TTC549 (cell line): ENCODE measurements at regions not wholly inside any gene's neighbourhood (a gene's known extent, or its start where the extent isn't known, plus 50 kb on each side); places are given as distances from the start of the nearest gene placed in this dataset.

Experiments used
- FAIRE-seq: peaks from 2 replicates; lab custom pipeline; 2012; peaks lifted over from hg19 to GRCh38; lab: Jason Lieb, UNC

GRCh38 chr2:47315475-47315874, 53.6 kb upstream of the EPCAM start:
- FAIRE-seq: no peak

DNA sequence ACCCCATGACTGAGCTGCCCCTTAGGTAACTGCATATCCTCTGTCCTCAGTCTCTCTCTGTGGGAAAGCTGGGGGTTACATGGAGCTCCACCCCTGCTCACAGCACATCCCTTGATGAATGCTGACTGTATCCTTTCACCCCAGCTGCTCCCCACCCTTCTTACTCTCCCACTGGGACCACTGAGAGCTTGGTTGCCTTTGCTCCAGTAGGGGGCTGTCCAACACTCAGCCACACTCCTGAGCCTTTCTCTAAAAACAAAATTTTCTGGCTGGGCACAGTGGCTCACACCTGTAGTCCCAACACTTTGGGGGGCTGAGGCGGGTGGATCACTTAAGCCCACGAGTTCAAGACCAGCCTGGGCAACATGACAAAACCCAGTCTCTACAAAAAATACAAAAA, 55.4 kb upstream of the EPCAM start:
- FAIRE-seq: no peak

GRCh38 chr2:47313141-47313691, 55.9 kb upstream of the EPCAM start:
- FAIRE-seq: no peak

GRCh38 chr2:47312491-47312850, 56.6 kb upstream of the EPCAM start:
- FAIRE-seq: no peak

DNA sequence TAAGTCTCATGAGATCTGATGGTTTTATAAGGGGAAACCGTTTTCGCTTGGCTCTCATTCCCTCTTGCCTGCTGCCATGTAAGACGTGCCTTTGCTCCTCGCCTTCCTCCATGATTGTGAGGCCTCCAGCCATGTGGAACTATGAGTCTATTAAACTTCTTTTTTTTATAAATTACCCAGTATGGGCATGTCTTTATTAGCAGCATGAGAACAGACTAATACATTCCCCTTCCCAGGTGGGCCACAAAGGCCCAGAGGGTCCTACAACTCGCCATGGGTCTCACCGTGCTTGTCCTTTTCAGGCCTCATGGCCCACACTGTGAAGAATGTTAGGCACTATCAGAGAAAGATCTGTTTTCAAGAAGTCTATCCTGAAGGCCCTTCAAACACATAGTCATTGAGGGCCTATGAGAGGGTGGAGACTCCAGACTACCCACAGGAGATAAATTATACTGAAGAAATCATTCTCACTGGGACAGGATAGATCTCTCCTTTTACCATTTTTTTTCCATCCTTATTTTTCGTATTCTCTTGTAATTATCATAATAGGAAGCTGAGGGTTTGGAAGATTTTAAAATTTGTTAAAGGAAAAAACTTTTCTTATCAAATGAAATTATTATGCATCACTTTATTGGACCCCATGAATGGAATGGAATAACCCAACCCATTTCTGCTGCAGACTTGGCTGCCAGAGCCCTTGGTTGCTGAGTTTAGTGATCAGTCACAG, 57.2 kb upstream of the EPCAM start:
- no peak for FAIRE-seq

DNA sequence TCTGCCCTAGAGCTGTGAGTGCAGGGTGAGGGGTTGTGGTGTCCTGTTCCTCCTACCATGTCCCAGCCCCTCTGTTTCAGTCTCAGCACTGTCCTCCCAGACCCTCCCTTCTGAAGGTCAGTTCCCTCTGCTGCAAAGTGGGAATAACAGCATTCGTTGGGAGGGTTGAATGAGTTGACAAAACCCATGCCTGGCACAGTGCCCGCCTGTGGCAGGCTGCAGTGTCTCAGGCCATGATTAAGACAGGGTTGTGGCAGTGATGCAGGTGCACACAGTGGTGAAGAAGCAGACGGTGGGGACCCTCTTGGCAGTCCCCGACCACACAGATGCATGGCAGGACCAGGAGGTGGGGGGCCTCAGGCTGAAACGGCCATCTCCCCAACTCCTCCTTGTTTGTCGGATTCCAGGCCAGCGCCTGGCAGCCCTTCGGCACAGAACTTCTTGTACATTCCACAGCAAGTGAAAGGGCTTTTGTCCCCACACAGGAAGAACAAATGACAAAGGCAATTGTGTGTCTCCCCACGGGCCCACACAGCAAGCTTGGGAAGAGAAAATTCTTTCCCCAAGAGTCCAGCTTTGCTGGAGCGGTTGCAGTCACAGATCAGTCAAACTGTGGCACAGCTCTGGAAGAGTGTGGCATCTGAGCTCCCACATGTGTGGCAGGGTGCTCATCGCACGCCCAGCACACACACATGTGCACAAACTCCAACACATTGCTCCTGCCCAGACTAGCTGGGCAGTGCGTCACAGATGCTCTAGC, 58.1 kb upstream of the EPCAM start:
- no peak for FAIRE-seq

GRCh38 chr2:47309952-47310800, 58.9 kb upstream of the EPCAM start:
- no peak for FAIRE-seq

DNA sequence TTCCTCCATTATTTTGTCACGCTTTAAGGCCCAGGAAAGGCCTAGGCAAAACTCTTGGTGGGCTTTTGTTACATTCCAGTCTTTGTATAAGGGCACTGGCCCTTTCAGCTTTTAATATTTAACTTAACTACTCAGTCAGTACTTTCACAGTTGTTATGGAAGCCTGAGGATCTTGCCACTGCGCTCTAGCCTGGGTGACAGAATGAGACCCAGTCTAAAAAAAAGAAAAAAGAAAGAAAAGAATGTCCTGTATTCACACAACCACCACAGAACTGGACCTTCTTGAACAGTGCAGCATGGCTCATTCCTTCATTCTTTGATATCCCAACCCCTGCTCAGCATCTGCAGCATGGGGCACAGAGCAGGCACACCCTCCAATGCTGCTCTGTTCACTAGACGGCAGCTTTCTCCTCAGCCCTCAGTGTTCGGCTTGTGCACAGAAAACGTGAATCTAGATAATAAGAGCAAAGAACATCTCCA, 59.6 kb upstream of the EPCAM start:
- FAIRE-seq: no peak

DNA sequence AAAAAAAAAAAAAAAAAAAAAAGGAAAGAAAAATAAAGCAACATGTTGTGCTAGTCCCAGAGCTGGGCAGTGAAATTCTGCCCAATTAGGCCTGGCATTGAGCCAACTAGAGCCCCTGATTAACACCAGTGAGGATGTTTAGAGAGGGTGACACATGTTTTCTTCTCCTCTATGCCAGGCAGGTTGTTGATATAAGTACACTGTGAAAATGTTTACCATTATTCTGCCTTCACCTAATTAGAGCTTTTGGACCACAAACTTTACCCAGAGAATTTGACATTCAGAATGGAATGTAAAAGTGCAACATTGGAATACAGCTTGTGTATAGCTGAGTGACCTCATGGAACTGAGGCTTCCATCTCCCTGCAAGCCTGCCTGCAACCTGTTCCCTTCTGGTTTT, 62.0 kb upstream of the EPCAM start:
- FAIRE-seq: no peak

DNA sequence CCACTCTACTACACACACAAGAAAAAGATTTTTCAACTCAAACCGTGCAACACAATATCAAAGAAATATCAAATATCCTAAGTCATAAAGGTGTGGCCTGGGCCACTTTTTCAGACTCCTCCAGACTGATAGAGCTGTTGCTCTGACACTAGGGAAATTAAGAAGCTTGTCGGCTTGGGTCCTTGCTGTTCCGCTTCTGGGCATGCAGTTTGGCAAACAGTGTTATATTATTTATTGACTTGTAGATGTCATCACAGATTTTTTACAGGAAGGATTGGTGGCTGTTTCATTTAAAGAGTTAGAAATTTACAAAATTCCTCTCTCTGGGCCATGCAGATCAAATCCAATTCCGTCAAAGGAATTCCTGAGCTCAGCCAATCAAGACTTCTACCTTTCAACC, 64.5 kb upstream of the EPCAM start:
- FAIRE-seq: no peak

- no peak for FAIRE-seq
Measured at GRCh38 chr2:47303341-47304148, 65.6 kb upstream of the EPCAM start.

- FAIRE-seq: no peak
Measured at GRCh38 chr2:47302308-47302707, 66.8 kb upstream of the EPCAM start.

- no peak for FAIRE-seq
Measured at GRCh38 chr2:47301731-47302130, 67.4 kb upstream of the EPCAM start.

- no peak for FAIRE-seq
Measured at GRCh38 chr2:47301277-47301618, 67.9 kb upstream of the EPCAM start.

GRCh38 chr2:47300609-47301276, 68.4 kb upstream of the EPCAM start:
- FAIRE-seq: no peak

GRCh38 chr2:47300081-47300480, 69.0 kb upstream of the EPCAM start:
- no peak for FAIRE-seq

- no peak for FAIRE-seq
Measured at GRCh38 chr2:47299555-47299954, 69.6 kb upstream of the EPCAM start.

DNA sequence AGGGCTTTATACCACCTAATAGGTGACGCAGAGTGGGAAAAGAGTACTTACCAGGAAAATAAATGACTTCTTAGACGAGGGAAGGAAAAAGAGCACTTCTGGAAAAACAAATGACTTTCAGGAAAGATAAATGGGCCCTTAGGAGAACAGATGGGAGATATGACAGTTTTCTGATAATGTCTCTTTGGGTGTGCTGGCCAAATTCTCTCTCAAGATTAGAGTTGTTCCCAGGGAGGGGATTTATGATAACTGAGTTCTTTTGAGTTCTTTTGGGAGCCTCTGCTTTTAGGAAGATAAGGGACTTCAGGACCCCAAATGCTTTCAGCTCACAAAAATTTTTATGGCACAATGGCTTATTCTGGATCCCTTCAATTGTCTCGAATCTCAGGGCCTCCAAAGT, 70.3 kb upstream of the EPCAM start:
- no peak for FAIRE-seq

- FAIRE-seq: no peak
Measured at GRCh38 chr2:47297767-47298425, 71.2 kb upstream of the EPCAM start.

- no peak for FAIRE-seq
Measured at GRCh38 chr2:47295981-47296635, 73.0 kb upstream of the EPCAM start.
